WI38 (cell line): ENCODE measurements at regions not wholly inside any gene's neighbourhood (a gene's known extent, or its start where the extent isn't known, plus 50 kb on each side); places are given as distances from the start of the nearest gene placed in this dataset.
"Not testable (repeated sequence)": the region's sequence is repeated elsewhere in the genome, so short reads cannot be mapped to it uniquely, and the experiment has no call there.

Source experiments
- H3K4me3 ChIP-seq: 2 replicates; pipeline ENCODE4 v1.5.1; 2011; ENCODE audit warnings: low read depth, mild to moderate bottlenecking, control low read depth, low read length
- TF ChIP-seq, protein P1 (sequence below): IDR thresholded peaks from 2 replicates; pipeline ENCODE4 v1.5.1; 2012; ENCODE audit warnings: low read depth, mild to moderate bottlenecking, control low read depth, low read length

DNA sequence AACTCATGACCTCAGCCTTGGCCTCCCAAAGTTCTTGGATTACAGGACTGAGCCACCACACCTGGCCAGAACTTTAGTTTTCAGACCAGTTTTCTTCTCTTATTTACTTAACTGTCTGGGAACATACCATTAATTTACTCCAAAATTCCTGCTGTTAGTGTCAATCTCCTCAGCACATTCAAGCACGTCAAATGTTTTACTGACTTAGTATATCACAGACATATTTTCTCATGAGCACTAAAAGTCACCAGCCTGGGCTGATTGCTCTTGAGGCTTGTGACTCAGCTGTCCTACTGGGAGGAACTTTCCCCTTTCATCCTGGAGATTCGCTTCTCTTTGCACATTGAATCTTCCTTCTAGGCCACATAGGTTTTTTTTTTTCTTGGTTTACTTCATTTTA, 109.6 kb downstream of the PCDH18 start:
- TF ChIP-seq, protein P1, sequence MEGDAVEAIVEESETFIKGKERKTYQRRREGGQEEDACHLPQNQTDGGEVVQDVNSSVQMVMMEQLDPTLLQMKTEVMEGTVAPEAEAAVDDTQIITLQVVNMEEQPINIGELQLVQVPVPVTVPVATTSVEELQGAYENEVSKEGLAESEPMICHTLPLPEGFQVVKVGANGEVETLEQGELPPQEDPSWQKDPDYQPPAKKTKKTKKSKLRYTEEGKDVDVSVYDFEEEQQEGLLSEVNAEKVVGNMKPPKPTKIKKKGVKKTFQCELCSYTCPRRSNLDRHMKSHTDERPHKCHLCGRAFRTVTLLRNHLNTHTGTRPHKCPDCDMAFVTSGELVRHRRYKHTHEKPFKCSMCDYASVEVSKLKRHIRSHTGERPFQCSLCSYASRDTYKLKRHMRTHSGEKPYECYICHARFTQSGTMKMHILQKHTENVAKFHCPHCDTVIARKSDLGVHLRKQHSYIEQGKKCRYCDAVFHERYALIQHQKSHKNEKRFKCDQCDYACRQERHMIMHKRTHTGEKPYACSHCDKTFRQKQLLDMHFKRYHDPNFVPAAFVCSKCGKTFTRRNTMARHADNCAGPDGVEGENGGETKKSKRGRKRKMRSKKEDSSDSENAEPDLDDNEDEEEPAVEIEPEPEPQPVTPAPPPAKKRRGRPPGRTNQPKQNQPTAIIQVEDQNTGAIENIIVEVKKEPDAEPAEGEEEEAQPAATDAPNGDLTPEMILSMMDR = no peak
- H3K4me3 ChIP-seq = no peak overlapping the region

DNA sequence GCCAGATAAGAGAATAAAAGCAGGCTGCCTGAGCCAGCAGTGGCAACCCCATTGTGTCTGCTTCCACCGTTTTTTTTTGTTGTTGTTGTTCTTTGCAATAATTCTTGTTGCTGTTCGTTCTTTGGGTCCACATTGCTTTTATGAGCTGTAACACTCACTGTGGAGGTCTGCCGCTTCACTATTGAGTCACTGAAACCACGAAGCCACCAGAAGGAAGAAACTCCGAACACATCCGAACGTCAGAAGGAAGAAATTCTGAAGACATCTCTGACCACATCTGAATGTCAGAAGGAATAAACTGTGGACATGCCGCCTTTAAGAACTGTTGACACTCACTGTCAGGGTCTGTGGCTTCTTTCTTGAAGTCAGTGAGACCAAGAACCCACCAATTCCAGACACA, 110.5 kb downstream of the PCDH18 start:
- TF ChIP-seq, protein P1 = no peak
- no peak overlapping the region for H3K4me3 ChIP-seq

DNA sequence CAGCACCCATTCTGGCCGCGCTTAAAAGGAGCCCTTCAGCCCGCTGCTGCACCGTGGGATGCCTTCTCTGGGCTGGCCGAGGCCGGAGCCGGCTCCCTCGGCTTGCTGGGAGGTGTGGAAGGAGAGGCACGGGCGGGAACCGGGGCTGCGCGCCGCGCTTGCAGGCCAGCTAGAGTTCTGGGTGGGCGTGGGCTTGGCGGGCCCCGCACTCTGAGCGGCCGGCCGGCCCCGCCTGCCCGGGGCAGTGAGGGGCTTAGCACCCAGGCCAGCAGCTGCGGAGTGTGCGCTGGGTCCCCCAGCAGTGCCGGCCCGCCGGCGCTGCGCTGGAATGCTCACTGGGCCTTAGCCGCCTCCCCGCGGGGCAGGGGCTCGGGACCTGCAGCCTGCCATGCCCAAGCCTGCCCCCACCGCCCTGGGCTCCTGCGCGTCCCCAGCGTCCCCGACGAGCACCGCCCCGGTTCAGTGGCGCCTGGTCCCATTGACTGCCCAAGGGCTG, 111.3 kb downstream of the PCDH18 start:
- H3K4me3 ChIP-seq = no peak overlapping the region
- TF ChIP-seq, protein P1 = no peak

DNA sequence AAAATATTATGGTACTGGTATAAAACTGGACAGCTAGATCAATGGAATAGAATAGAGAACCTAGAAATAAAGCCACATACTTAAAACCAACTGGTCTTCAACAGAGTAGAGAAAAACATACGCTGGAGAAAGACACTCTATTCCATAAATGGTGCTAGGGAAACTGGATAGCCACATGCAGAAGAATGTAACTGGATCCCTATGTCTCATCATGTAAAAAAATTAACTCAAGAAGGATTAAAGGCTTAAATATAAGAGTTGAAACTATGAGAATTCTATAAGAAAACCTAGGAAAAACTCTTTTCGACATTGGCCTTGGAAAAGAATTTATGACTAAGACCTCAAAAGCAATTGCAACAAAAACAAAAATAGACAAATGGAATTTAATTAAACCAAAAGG, 114.6 kb downstream of the PCDH18 start:
- H3K4me3 ChIP-seq = no peak overlapping the region
- TF ChIP-seq, protein P1 = no peak

DNA sequence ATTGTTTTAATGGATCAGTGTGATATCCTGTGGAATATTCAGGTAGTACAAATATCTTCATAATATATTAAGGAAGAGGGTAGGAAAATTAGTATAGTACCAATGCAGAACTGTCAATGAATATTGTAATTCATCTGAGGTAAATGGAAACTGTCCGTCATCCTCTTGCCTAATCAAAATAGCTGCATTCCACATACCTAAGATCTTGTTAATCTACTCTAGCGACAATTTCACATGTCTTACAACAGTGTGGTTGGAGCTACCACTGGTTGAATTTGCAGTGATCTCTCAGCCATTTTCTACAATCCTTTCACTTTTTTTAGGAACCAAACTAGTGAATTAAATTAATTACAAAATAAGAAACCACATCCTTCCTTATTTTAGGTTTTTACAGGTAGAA, 117.5 kb downstream of the PCDH18 start:
- H3K4me3 ChIP-seq = no peak overlapping the region
- TF ChIP-seq, protein P1 = no peak

DNA sequence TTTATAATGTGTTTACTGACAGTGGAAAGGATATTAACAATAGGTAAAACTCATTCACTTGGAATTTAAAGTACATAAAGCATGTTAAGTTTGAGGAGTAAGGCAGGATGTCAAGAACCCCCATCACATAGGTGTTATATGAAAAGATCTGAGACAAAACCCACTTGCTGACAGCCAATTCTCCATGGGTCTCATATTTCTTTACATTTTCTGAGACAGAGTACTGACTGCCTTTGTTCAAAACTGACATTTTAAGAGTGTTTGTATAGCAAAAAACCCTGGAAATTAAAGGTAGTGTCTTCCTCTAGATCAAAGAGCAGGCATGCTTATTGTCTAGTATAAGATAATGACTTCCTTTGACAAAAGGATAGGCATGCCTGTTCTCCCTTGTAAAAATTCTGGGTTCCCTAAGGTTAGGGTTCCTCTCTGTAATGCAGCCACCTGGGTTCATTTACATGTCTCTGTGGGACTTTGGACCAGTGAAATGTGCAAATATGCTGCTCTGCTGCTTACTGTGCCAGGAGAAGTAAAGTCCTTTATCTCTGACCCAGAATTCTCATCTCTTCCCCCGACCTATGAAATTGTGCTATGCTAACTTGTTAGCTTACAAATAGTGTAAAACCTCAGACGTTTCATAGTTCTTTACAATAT, 123.6 kb downstream of the PCDH18 start:
- TF ChIP-seq, protein P1 = no peak

DNA sequence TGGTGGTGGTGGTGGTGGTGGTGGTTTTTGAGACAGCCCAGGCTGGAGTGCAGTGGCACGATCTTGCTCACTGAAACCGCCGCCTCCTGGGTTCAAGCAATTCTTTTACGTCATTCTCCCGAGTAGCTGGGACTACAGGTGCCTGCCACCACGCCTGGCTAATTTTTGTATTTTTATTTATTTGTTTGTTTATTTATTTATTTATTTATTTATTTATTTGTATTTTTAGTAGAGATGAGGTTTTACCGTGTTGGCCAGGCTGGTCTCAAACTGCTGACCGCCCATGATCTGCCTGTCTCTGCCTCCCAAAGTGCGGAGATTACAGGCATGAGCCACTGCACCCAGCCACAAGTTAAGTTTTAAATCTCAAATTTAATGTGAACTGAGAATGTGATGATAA, 126.5 kb downstream of the PCDH18 start:
- not testable (repeated sequence) for H3K4me3 ChIP-seq

More for the DNA sequence above, 123.6 kb downstream of the PCDH18 start:
- H3K4me3 ChIP-seq = no peak overlapping the region

DNA sequence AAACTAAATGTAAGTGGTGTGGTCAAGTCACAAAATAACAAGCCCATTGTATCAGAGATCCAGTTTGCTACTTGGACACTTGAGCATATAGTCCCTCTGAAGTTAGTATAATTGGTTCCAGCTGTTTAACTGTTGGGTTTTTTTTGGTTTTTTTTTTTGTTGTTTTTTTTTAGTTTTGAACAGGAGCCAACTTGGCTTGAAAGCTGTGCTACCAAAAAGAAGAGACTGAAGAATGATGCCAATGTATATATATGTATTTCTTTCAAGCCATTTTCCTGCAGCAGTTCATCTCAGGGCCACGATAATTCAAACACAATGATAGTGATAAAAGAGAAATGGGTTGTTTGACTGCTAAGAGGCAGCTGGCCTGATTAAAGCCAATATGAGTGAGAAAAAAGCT, 138.3 kb downstream of the PCDH18 start:
- TF ChIP-seq, protein P1 = no peak
- H3K4me3 ChIP-seq = no peak overlapping the region
